Liver (tissue), 7 donors: ENCODE measurements at regions not wholly inside any gene's neighbourhood (a gene's known extent, or its start where the extent isn't known, plus 50 kb on each side); places are given as distances from the start of the nearest gene placed in this dataset.

Experiments used
- DNase-seq: peaks from one replicate; pipeline ENCODE4 v3.0.0-alpha.2; 2017; ENCODE audit warnings: low spot score
- H3K27ac ChIP-seq, 2 donors: one replicate each; pipeline ENCODE4 v1.7.0; 2013; ENCODE audit warnings: inconsistent platforms in 2 of 2, low read length in 2 of 2, control low read depth in 1 of 2, low read depth in 1 of 2, mild to moderate bottlenecking in 1 of 2
- H3K27me3 ChIP-seq, 4 donors: one replicate each; pipeline versions ENCODE4 v1.6.1 to v1.7.0; 2013; ENCODE audit warnings: low read length in 3 of 4, inconsistent platforms in 1 of 4, mild to moderate bottlenecking in 1 of 4, moderate library complexity in 1 of 4; ENCODE audit not compliant: control insufficient read depth in 4 of 4, insufficient read depth in 4 of 4
- H3K36me3 ChIP-seq, 4 donors: one replicate each; pipeline versions ENCODE4 v1.6.1 to v1.7.0; 2013; ENCODE audit warnings: low read length in 3 of 4, mild to moderate bottlenecking in 3 of 4, low read depth in 1 of 4, moderate library complexity in 1 of 4; ENCODE audit not compliant: control insufficient read depth in 4 of 4, insufficient read depth in 3 of 4
- H3K4me1 ChIP-seq, 4 donors: one replicate each; pipeline versions ENCODE4 v1.6.1 to v1.7.0; 2013; ENCODE audit warnings: low read length in 3 of 4, mild to moderate bottlenecking in 3 of 4, moderate library complexity in 1 of 4; ENCODE audit not compliant: control insufficient read depth in 4 of 4, insufficient read depth in 4 of 4
- H3K4me3 ChIP-seq, 3 donors: one replicate each; pipeline versions ENCODE4 v1.6.1 to v1.7.0; 2013; ENCODE audit warnings: low read length in 3 of 3, control low read depth in 1 of 3, low read depth in 1 of 3, mild to moderate bottlenecking in 1 of 3
- H3K9ac ChIP-seq, 2 donors: one replicate each; pipeline ENCODE4 v1.7.0; 2013; ENCODE audit warnings: low read length in 2 of 2, mild to moderate bottlenecking in 2 of 2, moderate library complexity in 2 of 2, control low read depth in 1 of 2, low read depth in 1 of 2
- H3K9me3 ChIP-seq, 4 donors: one replicate each; pipeline versions ENCODE4 v1.6.1 to v1.7.0; 2013; ENCODE audit warnings: low read length in 3 of 4; ENCODE audit not compliant: control insufficient read depth in 4 of 4
- ATF3 ChIP-seq: IDR thresholded peaks from 2 replicates; pipeline ENCODE4 v1.6.1; 2016; ENCODE audit warnings: antibody characterized with exemption
- EGR1 ChIP-seq, 2 donors: IDR thresholded peaks; 2 replicates each; pipeline ENCODE4 v1.6.1; 2016 to 2018; ENCODE audit warnings: antibody characterized with exemption in 2 of 2, low read depth in 2 of 2
- FOXA1 ChIP-seq: IDR thresholded peaks from 2 replicates; pipeline ENCODE4 v1.6.1; 2016; ENCODE audit warnings: antibody characterized with exemption
- FOXA2 ChIP-seq: IDR thresholded peaks from 2 replicates; pipeline ENCODE4 v1.6.1; 2016; ENCODE audit warnings: antibody characterized with exemption
- GABPA ChIP-seq, 2 donors: IDR thresholded peaks in 1 of 2; conservative IDR thresholded peaks in 1 of 2; 2 replicates each; pipeline ENCODE4 v1.6.1; 2016; ENCODE audit warnings: antibody characterized with exemption in 2 of 2, mild to moderate bottlenecking in 1 of 2, moderate library complexity in 1 of 2
- HNF4A ChIP-seq, 2 donors: conservative IDR thresholded peaks; 2 replicates each; pipeline ENCODE4 v1.6.1; 2016; ENCODE audit warnings: antibody characterized with exemption in 2 of 2, mild to moderate bottlenecking in 2 of 2
- HNF4G ChIP-seq: IDR thresholded peaks from 2 replicates; pipeline ENCODE4 v1.6.1; 2016; ENCODE audit warnings: antibody characterized with exemption
- JUND ChIP-seq, 2 donors: IDR thresholded peaks; 2 replicates each; pipeline ENCODE4 v1.6.1; 2016; ENCODE audit warnings: antibody characterized with exemption in 2 of 2
- MAX ChIP-seq: IDR thresholded peaks from 2 replicates; pipeline ENCODE4 v1.6.1; 2016; ENCODE audit warnings: antibody characterized with exemption
- NR2F2 ChIP-seq: IDR thresholded peaks from 2 replicates; pipeline ENCODE4 v1.6.1; 2016; ENCODE audit warnings: antibody characterized with exemption
- RAD21 ChIP-seq, 2 donors: IDR thresholded peaks; 2 replicates each; pipeline ENCODE4 v1.6.1; 2016; ENCODE audit warnings: antibody characterized with exemption in 2 of 2, mild to moderate bottlenecking in 2 of 2
- REST ChIP-seq: IDR thresholded peaks from 2 replicates; pipeline ENCODE4 v1.6.1; 2016; ENCODE audit warnings: antibody characterized with exemption, mild to moderate bottlenecking
- RXRA ChIP-seq, 2 donors: IDR thresholded peaks; 2 replicates each; pipeline ENCODE4 v1.6.1; 2017 to 2018; ENCODE audit warnings: antibody characterized with exemption in 2 of 2, mild to moderate bottlenecking in 1 of 2
- SP1 ChIP-seq: IDR thresholded peaks from 2 replicates; pipeline ENCODE4 v1.6.1; 2018; ENCODE audit warnings: antibody characterized with exemption, mild to moderate bottlenecking
- YY1 ChIP-seq: IDR thresholded peaks from 2 replicates; pipeline ENCODE4 v1.6.1; 2016; ENCODE audit warnings: antibody characterized with exemption, mild to moderate bottlenecking
- ZBTB33 ChIP-seq: IDR thresholded peaks from 2 replicates; pipeline ENCODE4 v1.6.1; 2016; ENCODE audit warnings: antibody characterized with exemption
- WGBS: extraction: QIAGEN DNeasy Blood & Tissue Kit; methylation state at CpG from one replicate; pipeline ENCODE4 v1.1.7; 2013; 5-methylcytosine and 5-hydroxymethylcytosine counted together
- donor health status: healthy.
- donor health status: healthy.
- donor health status: healthy.
- donor health status: healthy.

- Histone ChIP-seq H3K4me1 (no peaks in the 10 kb centered on the region), H3K9ac (no peak overlapping the region), H3K27me3 (no peaks in the 10 kb centered on the region), H3K27ac (no peak overlapping the region), H3K4me3 (no peak overlapping the region), H3K36me3 (no peaks in the 10 kb centered on the region), H3K9me3 (no peaks in the 10 kb centered on the region)
- TF ChIP-seq GABPA (IDR thresholded peaks at IDR 0.05 in 1 of 2, conservative IDR thresholded peaks at IDR 0.05 in 1 of 2), result no peak
- no peak for DNase-seq
- 88% methylated on average over 18 of the region's 18 CpGs for WGBS
Observed at GRCh38 chr11:134521452-134522289, 109.6 kb upstream of the B3GAT1 start.

GRCh38 chr11:134521001-134521400 is 109.0 kb upstream of the B3GAT1 start:
- Histone ChIP-seq H3K4me1 (no peaks in the 10 kb centered on the region), H3K9me3 (no peaks in the 10 kb centered on the region), H3K9ac (no peak overlapping the region), H3K4me3 (no peak overlapping the region), H3K27ac (no peak overlapping the region), H3K36me3 (no peaks in the 10 kb centered on the region), H3K27me3 (no peaks in the 10 kb centered on the region)
- TF ChIP-seq HNF4A (conservative IDR thresholded peaks at IDR 0.05) (no peak), ZBTB33 (no peak), FOXA2 (no peak), HNF4G (no peak), GABPA (IDR thresholded peaks at IDR 0.05 in 1 of 2, conservative IDR thresholded peaks at IDR 0.05 in 1 of 2) (no peak), RXRA (IDR thresholded peaks at IDR 0.05) (no peak), SP1 (no peak), JUND (IDR thresholded peaks at IDR 0.05) (no peak), YY1 (no peak), ATF3 (no peak), RAD21 (IDR thresholded peaks at IDR 0.05) (no peak), EGR1 (IDR thresholded peaks at IDR 0.05; ENCODE audit: low read depth in 2 of 2) (no peak)
- no peak for DNase-seq
- 95% methylated on average over 14 of the region's 14 CpGs for WGBS

- no peaks in the 10 kb centered on the region for H3K4me1 ChIP-seq
- 71% methylated on average over 7 of the region's 7 CpGs for WGBS
- TF ChIP-seq ZBTB33 (no peak), REST (no peak), GABPA (IDR thresholded peaks at IDR 0.05 in 1 of 2, conservative IDR thresholded peaks at IDR 0.05 in 1 of 2) (no peak), RAD21 (IDR thresholded peaks at IDR 0.05) (no peak), HNF4A (conservative IDR thresholded peaks at IDR 0.05) (no peak), FOXA2 (no peak), JUND (IDR thresholded peaks at IDR 0.05) (no peak), FOXA1 (no peak), YY1 (no peak), NR2F2 (no peak), ATF3 (no peak), RXRA (IDR thresholded peaks at IDR 0.05) (no peak), MAX (no peak)
Observed at GRCh38 chr11:134519788-134520187, 107.7 kb upstream of the B3GAT1 start.

More at GRCh38 chr11:134519788-134520187, 107.7 kb upstream of the B3GAT1 start:
- no peak overlapping the region for H3K27ac ChIP-seq
- no peaks in the 10 kb centered on the region for H3K27me3 ChIP-seq
- DNase-seq, result no peak
- no peak overlapping the region for H3K4me3 ChIP-seq
- H3K9ac ChIP-seq, result no peak overlapping the region
- no peaks in the 10 kb centered on the region for H3K36me3 ChIP-seq
- H3K9me3 ChIP-seq, result no peaks in the 10 kb centered on the region
